K562 (cell line): ENCODE measurements at regions not wholly inside any gene's neighbourhood (a gene's known extent, or its start where the extent isn't known, plus 50 kb on each side); places are given as distances from the start of the nearest gene placed in this dataset.
A peak's percentile ranks its signal among the peaks of the same experiment; 100 is the strongest.

ENCODE experiments used
- BCL6 ChIP-seq: fragments of 250-450 bp; sonication (Bioruptor Pico); IDR thresholded peaks from 2 replicates; pipeline ENCODE4 v1.4.0; 2020
- C11orf30 ChIP-seq: fragments of 450-650 bp; IDR thresholded peaks from 2 replicates; pipeline ENCODE4 v1.6.1; 2016; ENCODE audit warnings: low read depth, mild to moderate bottlenecking
- ELF2 ChIP-seq: fragments of 250-450 bp; sonication (Bioruptor Pico); IDR thresholded peaks from 2 replicates; pipeline ENCODE4 v1.5.0; 2021; ENCODE audit warnings: mild to moderate bottlenecking
- FOXJ2 ChIP-seq: fragments of 200-800 bp; sonication (Bioruptor generic); IDR thresholded peaks from 2 replicates; pipeline ENCODE4 v1.6.1; 2016; ENCODE audit warnings: missing genetic modification characterization, missing compliant biosample characterization
- JUND ChIP-seq, 2 experiments: IDR thresholded peaks; 2 replicates in 1 of 2; 3 replicates in 1 of 2; pipeline ENCODE4 v1.6.1; 2011; ENCODE audit warnings: borderline replicate concordance in 2 of 2, low read depth in 2 of 2, low read length in 2 of 2, improper control_type of control experiment in 1 of 2, missing biosample characterization in 1 of 2, missing genetic modification characterization in 1 of 2, missing genetic modification reagents in 1 of 2
- NR2C2 ChIP-seq, 2 experiments: fragments of 200-800 bp in 1 of 2; sonication (Bioruptor generic) in 1 of 2; sonication (generic) in 1 of 2; formaldehyde crosslinking in 1 of 2; IDR thresholded peaks; 2 replicates each; pipeline versions ENCODE4 v1.6.1 to v1.8.0; 2016 to 2022; ENCODE audit warnings: mild to moderate bottlenecking in 1 of 2, missing compliant biosample characterization in 1 of 2, missing genetic modification characterization in 1 of 2, missing genetic modification reagents in 1 of 2
- PHB2 ChIP-seq: fragments of 450-650 bp; IDR thresholded peaks from 2 replicates; pipeline ENCODE4 v1.6.1; 2017; ENCODE audit warnings: low read depth
- PYGO2 ChIP-seq: fragments of 450-650 bp; IDR thresholded peaks from 2 replicates; pipeline ENCODE4 v1.6.1; 2016; ENCODE audit warnings: mild to moderate bottlenecking, missing genetic modification characterization, moderate library complexity, missing compliant biosample characterization
- SIRT6 ChIP-seq: IDR thresholded peaks from one replicate; pipeline ENCODE4 v1.6.1; 2012; ENCODE audit warnings: low read depth, mild to moderate bottlenecking, control low read depth, inconsistent platforms, low read length, moderate library complexity
- TAF1 ChIP-seq: IDR thresholded peaks from 2 replicates; pipeline ENCODE4 v1.6.1; 2011; ENCODE audit warnings: mild to moderate bottlenecking, low read length, moderate library complexity; ENCODE audit not compliant: insufficient read depth, control insufficient read depth, severe bottlenecking; ENCODE audit errors: extremely low read depth
- TAL1 ChIP-seq: fragments of 450-650 bp; IDR thresholded peaks from 2 replicates; pipeline ENCODE4 v1.6.1; 2016; ENCODE audit warnings: mild to moderate bottlenecking
- TGIF2 ChIP-seq: sonication (generic); formaldehyde crosslinking; IDR thresholded peaks from 2 replicates; pipeline ENCODE4 v1.8.1; 2022; ENCODE audit warnings: mild to moderate bottlenecking, missing genetic modification reagents, moderate library complexity
- ZNF146 ChIP-seq: IDR thresholded peaks from one replicate; pipeline ENCODE4 v1.6.1; 2018; ENCODE audit warnings: missing compliant biosample characterization; ENCODE audit not compliant: unreplicated experiment
- ZNF274 ChIP-seq: IDR thresholded peaks from 2 replicates; pipeline ENCODE4 v1.6.1; 2011; ENCODE audit warnings: low read depth, mild to moderate bottlenecking, low read length, moderate library complexity, borderline replicate concordance
- ZNF707 ChIP-seq: fragments of 250-450 bp; sonication (Bioruptor Pico); conservative IDR thresholded peaks from 2 replicates; pipeline ENCODE4 v1.8.0; 2022; ENCODE audit warnings: inconsistent platforms, mild to moderate bottlenecking, moderate library complexity
- TF ChIP-seq, protein P1 (sequence below): sonication (generic); formaldehyde crosslinking; IDR thresholded peaks from 2 replicates; pipeline ENCODE4 v1.8.0; 2022; ENCODE audit warnings: mild to moderate bottlenecking, missing genetic modification reagents
- TF ChIP-seq, protein P2 (sequence below): fragments of 450-650 bp; IDR thresholded peaks from 2 replicates; pipeline ENCODE4 v1.6.1; 2016; ENCODE audit warnings: mild to moderate bottlenecking
- TF ChIP-seq, protein P3 (sequence below): fragments of 450-650 bp; formaldehyde crosslinking; IDR thresholded peaks from 2 replicates; pipeline ENCODE4 v1.4.0; 2020; ENCODE audit warnings: mild to moderate bottlenecking
- TF ChIP-seq, protein P4 (sequence below): sonication (generic); formaldehyde crosslinking; IDR thresholded peaks from 2 replicates; pipeline ENCODE4 v1.8.0; 2022; ENCODE audit warnings: missing genetic modification reagents, mild to moderate bottlenecking, borderline replicate concordance
- TF ChIP-seq, protein P5 (sequence below): fragments of 200-800 bp; sonication (Bioruptor generic); IDR thresholded peaks from 2 replicates; pipeline ENCODE4 v1.6.1; 2017; ENCODE audit warnings: missing genetic modification characterization, missing compliant biosample characterization

DNA sequence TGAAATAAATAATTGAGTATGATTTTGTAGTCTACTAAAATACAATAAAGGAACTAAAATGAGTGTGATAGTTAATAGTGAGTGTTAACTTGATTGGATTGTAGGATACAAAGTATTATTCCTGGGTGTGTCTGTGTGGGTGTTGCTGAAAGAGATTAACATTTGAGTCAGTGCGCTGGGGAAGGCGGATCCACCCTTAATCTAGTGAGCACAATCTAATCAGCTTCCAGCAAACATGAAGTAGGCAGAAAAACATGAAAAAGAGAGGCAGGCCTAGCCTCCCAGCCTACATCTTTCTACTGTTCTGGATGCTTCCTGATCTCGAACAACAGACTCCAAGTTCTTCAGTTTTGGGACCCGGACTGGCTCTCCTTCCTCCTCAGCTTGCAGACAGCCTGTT lies 1716.6 kb downstream of the MRPL39 start (continued):
- TF ChIP-seq, protein P1, sequence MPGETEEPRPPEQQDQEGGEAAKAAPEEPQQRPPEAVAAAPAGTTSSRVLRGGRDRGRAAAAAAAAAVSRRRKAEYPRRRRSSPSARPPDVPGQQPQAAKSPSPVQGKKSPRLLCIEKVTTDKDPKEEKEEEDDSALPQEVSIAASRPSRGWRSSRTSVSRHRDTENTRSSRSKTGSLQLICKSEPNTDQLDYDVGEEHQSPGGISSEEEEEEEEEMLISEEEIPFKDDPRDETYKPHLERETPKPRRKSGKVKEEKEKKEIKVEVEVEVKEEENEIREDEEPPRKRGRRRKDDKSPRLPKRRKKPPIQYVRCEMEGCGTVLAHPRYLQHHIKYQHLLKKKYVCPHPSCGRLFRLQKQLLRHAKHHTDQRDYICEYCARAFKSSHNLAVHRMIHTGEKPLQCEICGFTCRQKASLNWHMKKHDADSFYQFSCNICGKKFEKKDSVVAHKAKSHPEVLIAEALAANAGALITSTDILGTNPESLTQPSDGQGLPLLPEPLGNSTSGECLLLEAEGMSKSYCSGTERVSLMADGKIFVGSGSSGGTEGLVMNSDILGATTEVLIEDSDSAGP (CRISPR knock-in tag), result no peak
- TF ChIP-seq, protein P2, sequence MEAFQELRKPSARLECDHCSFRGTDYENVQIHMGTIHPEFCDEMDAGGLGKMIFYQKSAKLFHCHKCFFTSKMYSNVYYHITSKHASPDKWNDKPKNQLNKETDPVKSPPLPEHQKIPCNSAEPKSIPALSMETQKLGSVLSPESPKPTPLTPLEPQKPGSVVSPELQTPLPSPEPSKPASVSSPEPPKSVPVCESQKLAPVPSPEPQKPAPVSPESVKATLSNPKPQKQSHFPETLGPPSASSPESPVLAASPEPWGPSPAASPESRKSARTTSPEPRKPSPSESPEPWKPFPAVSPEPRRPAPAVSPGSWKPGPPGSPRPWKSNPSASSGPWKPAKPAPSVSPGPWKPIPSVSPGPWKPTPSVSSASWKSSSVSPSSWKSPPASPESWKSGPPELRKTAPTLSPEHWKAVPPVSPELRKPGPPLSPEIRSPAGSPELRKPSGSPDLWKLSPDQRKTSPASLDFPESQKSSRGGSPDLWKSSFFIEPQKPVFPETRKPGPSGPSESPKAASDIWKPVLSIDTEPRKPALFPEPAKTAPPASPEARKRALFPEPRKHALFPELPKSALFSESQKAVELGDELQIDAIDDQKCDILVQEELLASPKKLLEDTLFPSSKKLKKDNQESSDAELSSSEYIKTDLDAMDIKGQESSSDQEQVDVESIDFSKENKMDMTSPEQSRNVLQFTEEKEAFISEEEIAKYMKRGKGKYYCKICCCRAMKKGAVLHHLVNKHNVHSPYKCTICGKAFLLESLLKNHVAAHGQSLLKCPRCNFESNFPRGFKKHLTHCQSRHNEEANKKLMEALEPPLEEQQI, result no peak
- TF ChIP-seq TAL1, result peak; percentile 76
- no peak for TF ChIP-seq TGIF2 (CRISPR knock-in tag)
- TF ChIP-seq, protein P3, sequence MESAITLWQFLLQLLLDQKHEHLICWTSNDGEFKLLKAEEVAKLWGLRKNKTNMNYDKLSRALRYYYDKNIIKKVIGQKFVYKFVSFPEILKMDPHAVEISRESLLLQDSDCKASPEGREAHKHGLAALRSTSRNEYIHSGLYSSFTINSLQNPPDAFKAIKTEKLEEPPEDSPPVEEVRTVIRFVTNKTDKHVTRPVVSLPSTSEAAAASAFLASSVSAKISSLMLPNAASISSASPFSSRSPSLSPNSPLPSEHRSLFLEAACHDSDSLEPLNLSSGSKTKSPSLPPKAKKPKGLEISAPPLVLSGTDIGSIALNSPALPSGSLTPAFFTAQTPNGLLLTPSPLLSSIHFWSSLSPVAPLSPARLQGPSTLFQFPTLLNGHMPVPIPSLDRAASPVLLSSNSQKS (CRISPR knock-in tag), result no peak
- TF ChIP-seq BCL6, result no peak
- no peak for TF ChIP-seq FOXJ2 (tag)
- no peak for TF ChIP-seq ZNF707
- no peak for TF ChIP-seq ZNF274
- no peak for TF ChIP-seq ELF2
- TF ChIP-seq, protein P4, sequence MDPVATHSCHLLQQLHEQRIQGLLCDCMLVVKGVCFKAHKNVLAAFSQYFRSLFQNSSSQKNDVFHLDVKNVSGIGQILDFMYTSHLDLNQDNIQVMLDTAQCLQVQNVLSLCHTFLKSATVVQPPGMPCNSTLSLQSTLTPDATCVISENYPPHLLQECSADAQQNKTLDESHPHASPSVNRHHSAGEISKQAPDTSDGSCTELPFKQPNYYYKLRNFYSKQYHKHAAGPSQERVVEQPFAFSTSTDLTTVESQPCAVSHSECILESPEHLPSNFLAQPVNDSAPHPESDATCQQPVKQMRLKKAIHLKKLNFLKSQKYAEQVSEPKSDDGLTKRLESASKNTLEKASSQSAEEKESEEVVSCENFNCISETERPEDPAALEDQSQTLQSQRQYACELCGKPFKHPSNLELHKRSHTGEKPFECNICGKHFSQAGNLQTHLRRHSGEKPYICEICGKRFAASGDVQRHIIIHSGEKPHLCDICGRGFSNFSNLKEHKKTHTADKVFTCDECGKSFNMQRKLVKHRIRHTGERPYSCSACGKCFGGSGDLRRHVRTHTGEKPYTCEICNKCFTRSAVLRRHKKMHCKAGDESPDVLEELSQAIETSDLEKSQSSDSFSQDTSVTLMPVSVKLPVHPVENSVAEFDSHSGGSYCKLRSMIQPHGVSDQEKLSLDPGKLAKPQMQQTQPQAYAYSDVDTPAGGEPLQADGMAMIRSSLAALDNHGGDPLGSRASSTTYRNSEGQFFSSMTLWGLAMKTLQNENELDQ, result no peak
- no peak for TF ChIP-seq PYGO2
- peak; percentile 33 for TF ChIP-seq TAF1
- TF ChIP-seq, protein P5, sequence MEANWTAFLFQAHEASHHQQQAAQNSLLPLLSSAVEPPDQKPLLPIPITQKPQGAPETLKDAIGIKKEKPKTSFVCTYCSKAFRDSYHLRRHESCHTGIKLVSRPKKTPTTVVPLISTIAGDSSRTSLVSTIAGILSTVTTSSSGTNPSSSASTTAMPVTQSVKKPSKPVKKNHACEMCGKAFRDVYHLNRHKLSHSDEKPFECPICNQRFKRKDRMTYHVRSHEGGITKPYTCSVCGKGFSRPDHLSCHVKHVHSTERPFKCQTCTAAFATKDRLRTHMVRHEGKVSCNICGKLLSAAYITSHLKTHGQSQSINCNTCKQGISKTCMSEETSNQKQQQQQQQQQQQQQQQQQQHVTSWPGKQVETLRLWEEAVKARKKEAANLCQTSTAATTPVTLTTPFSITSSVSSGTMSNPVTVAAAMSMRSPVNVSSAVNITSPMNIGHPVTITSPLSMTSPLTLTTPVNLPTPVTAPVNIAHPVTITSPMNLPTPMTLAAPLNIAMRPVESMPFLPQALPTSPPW (CRISPR knock-in tag), result no peak
- no peak for TF ChIP-seq ZNF146 (CRISPR knock-in tag)
- TF ChIP-seq PHB2, result no peak
- TF ChIP-seq SIRT6, result no peak
- no peak for TF ChIP-seq C11orf30
- TF ChIP-seq NR2C2 (CRISPR knock-in tag; IDR thresholded peaks at IDR 0.05), result no peak
- TF ChIP-seq NR2C2 (tag; IDR thresholded peaks at IDR 0.05), result no peak
- peak; percentile 48; the same call in 1 of the 2 replicates for TF ChIP-seq JUND (IDR thresholded peaks at IDR 0.05; ENCODE audit: borderline replicate concordance, low read depth, low read length)
- no peak for TF ChIP-seq JUND (tag; IDR thresholded peaks at IDR 0.05; ENCODE audit: borderline replicate concordance, low read depth, low read length)
